ENCODE measurements at regions not wholly inside any gene's neighbourhood (a gene's known extent, or its start where the extent isn't known, plus 50 kb on each side); places are given as distances from the start of the nearest gene placed in this dataset.
"Not testable (repeated sequence)": the region's sequence is repeated elsewhere in the genome, so short reads cannot be mapped to it uniquely, and the experiment has no call there.

DNA sequence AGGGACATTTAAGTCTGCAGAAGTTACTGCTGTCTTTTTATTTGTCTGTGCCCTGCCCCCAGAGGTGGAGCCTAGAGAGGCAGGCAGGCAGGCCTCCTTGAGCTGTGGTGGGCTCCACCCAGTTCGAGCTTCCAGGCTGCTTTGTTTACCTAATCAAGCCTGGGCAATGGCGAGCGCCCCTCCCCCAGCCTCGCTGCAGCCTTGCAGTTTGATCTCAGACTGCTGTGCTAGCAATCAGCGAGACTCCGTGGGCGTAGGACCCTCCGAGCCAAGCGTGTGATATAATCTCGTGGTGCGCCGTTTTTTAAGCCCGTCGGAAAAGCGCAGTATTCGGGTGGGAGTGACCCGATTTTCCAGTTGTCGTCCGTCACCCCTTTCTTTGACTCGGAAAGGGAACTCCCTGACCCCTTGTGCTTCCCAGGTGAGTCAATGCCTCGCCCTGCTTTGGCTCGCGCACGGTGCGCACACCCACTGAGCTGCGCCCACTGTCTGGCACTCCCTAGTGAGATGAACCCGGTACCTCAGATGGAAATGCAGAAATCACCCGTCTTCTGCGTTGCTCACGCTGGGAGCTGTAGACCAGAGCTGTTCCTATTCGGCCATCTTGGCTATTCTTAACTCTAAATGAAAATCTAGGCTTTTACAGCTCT is 244.0 kb upstream of the SPHKAP start:
- DNase-seq (ENCODE audit: low spot score in 2 of 2); H3K4me3 ChIP-seq; H3K9me3 ChIP-seq; H3K27me3 ChIP-seq (ENCODE audit: low read depth); in situ Hi-C loops (cut with MboI; ENCODE audit: low sequenced_read_pairs); H3K4me1 ChIP-seq; H3K36me3 ChIP-seq (replicated peaks): not testable (repeated sequence)

DNA sequence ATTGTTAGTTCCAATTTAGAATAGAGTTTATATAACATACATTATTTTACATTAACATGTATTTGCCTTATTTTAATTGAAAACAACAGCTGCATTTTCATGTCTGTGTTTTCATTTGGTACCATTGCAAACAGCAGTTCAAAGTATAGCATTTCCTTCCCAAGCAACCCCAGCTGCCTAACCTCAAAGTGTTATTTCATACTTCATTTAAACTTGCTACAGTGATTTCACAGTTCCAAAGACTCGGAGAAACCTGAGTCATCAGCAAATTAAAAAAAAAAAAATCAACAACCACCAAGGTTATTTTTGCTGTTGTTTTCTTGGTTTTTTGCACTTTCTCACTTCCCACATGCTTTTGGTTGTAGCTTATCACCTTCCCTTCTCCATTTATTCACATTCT is 236.5 kb upstream of the SPHKAP start:
- Histone ChIP-seq H3K4me3 (no peak overlapping the region), H3K36me3 (replicated peaks) (no peaks in the 10 kb centered on the region), H3K27me3 (ENCODE audit: low read depth) (no peaks in the 10 kb centered on the region), H3K4me1 (no peaks in the 10 kb centered on the region), H3K9me3 (no peaks in the 10 kb centered on the region)
- in situ Hi-C loops (cut with MboI; ENCODE audit: low sequenced_read_pairs), result no loop called here
- no peak for DNase-seq (ENCODE audit: low spot score in 2 of 2)

- Histone ChIP-seq H3K4me1 (no peaks in the 10 kb centered on the region), H3K36me3 (replicated peaks) (no peaks in the 10 kb centered on the region), H3K4me3 (no peak overlapping the region), H3K9me3 (no peaks in the 10 kb centered on the region), H3K27me3 (ENCODE audit: low read depth) (no peaks in the 10 kb centered on the region)
- in situ Hi-C loops (cut with MboI; ENCODE audit: low sequenced_read_pairs), result no loop called here
- no peak for DNase-seq (ENCODE audit: low spot score in 2 of 2)
Observed at GRCh38 chr2:228417526-228417925, 236.0 kb upstream of the SPHKAP start.

GRCh38 chr2:228410061-228410460 is 228.6 kb upstream of the SPHKAP start:
- no peak for DNase-seq (ENCODE audit: low spot score in 2 of 2)
- no peaks in the 10 kb centered on the region; the same call in 1 of the 2 replicates for H3K4me1 ChIP-seq
- no peaks in the 10 kb centered on the region for H3K9me3 ChIP-seq
- H3K27me3 ChIP-seq (ENCODE audit: low read depth), result no peaks in the 10 kb centered on the region
- in situ Hi-C loops (cut with MboI; ENCODE audit: low sequenced_read_pairs), result no loop called here
- H3K4me3 ChIP-seq, result no peak overlapping the region
- H3K36me3 ChIP-seq (replicated peaks), result no peaks in the 10 kb centered on the region

DNA sequence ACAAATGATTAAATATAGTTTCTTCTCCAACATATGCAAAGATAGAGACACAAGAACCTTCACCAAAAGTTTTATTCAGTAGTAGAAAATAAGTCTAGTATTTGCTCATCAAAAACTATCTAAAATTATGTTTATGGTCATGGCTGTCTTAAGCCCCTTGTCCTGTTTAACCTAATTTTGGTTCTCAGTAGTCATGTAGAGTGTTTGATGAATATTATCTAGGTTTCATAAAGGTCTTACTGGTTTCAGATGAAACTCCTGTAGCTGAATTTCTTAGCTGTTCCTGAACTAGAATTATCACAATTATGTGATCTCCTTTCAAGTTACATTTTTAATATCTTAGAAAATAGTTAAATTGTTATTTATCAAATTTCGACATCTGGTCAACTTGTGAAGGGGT is 228.0 kb upstream of the SPHKAP start:
- H3K27me3 ChIP-seq (ENCODE audit: low read depth), result no peaks in the 10 kb centered on the region
- no peak for DNase-seq (ENCODE audit: low spot score in 2 of 2)
- H3K9me3 ChIP-seq, result no peaks in the 10 kb centered on the region
- H3K36me3 ChIP-seq (replicated peaks), result no peaks in the 10 kb centered on the region
- in situ Hi-C loops (cut with MboI; ENCODE audit: low sequenced_read_pairs), result loop anchor here (10.0 kb wide), 1 partner anchor 255 kb away; no protein-coding TSS in a partner anchor
- no peaks in the 10 kb centered on the region; the same call in 1 of the 2 replicates for H3K4me1 ChIP-seq
- H3K4me3 ChIP-seq, result no peak overlapping the region

- no peak for DNase-seq (ENCODE audit: low spot score in 2 of 2)
- in situ Hi-C loops (cut with MboI; ENCODE audit: low sequenced_read_pairs), result loop anchor here (10.0 kb wide), 1 partner anchor 256 kb away; no protein-coding TSS in a partner anchor
- Histone ChIP-seq H3K9me3 (no peaks in the 10 kb centered on the region), H3K36me3 (replicated peaks) (no peaks in the 10 kb centered on the region), H3K4me1 (no peaks in the 10 kb centered on the region; the same call in 1 of the 2 replicates), H3K4me3 (no peak overlapping the region), H3K27me3 (ENCODE audit: low read depth) (no peaks in the 10 kb centered on the region)
Observed at GRCh38 chr2:228408529-228409227, 227.2 kb upstream of the SPHKAP start.

DNA sequence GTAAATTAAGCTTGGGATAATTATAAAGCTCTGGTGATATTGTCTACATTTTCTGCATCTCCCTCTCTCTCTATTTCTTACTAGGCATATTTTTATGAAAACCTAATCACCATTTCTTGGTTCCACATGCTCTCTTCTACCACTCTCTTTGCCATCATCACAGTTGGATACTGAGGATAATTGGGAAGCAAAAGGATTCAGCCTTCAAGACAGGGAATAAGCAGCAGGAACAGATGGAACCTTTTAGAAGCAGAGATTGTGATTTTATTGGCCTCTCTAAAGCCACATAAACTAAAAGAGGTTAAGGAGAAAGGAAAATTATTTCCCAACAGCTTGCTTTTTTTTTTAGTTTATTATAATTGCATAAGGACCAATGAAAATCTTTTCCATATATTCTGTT is 226.3 kb upstream of the SPHKAP start:
- no peaks in the 10 kb centered on the region; the same call in 1 of the 2 replicates for H3K4me1 ChIP-seq
- no peak overlapping the region for H3K4me3 ChIP-seq
- H3K36me3 ChIP-seq (replicated peaks), result no peaks in the 10 kb centered on the region
- H3K27me3 ChIP-seq (ENCODE audit: low read depth), result no peaks in the 10 kb centered on the region
- in situ Hi-C loops (cut with MboI; ENCODE audit: low sequenced_read_pairs), result loop anchor here (10.0 kb wide), 1 partner anchor 257 kb away; no protein-coding TSS in a partner anchor
- H3K9me3 ChIP-seq, result no peaks in the 10 kb centered on the region
- no peak for DNase-seq (ENCODE audit: low spot score in 2 of 2)

DNA sequence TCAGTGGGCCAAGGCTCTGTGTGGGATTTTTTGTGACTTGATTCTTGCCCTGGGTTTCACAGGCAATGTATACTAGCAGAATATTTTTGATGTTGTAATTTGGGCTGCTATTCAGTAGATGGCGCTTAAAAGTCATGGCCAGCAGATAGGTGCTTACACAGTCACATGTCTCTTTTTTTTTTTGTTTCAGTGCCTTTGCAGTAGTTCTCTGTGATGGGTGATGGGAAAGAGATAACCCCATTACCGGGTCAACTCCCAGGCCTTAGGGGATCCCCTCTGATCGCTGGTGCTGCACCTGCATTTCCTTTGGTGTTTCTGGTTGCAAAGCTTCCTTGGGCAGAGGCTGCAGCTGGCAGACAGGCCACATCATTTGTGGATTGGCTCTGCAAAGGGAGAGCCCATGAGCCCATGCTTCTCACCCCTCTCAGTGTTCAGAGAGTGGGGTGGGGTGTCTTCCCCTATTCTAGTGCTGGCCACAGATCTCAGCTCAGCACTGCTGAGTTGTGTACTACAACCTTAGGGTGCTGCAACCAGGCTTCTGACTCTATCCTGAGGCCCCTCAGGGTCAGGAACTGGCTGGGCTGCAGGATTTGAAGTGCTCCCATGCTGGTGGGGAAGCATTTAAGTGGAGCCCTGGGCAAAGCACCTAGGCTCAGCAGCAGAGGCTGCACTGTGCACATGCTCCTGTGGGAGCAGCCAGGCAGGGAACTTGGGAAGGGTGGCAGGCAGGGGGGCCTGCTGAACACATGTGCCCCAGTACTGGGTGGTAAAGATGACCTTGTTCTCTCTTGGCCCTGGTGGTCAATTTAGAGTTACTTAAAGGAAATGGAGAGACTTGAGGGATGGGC is 219.8 kb upstream of the SPHKAP start:
- H3K36me3 ChIP-seq (replicated peaks), result no peaks in the 10 kb centered on the region
- H3K4me3 ChIP-seq, result no peak overlapping the region
- no peaks in the 10 kb centered on the region for H3K27me3 ChIP-seq (ENCODE audit: low read depth)
- H3K4me1 ChIP-seq, result no peaks in the 10 kb centered on the region
- no peaks in the 10 kb centered on the region for H3K9me3 ChIP-seq
- in situ Hi-C loops (cut with MboI; ENCODE audit: low sequenced_read_pairs), result loop anchor here (10.0 kb wide), 1 partner anchor 264 kb away; no protein-coding TSS in a partner anchor
- peak; percentile 14 to 23 for DNase-seq (ENCODE audit: low spot score in 2 of 2)

- in situ Hi-C loops (cut with MboI; ENCODE audit: low sequenced_read_pairs), result no loop called here
- Histone ChIP-seq H3K4me1 (no peaks in the 10 kb centered on the region), H3K4me3 (no peak overlapping the region), H3K36me3 (replicated peaks) (no peaks in the 10 kb centered on the region), H3K9me3 (no peaks in the 10 kb centered on the region), H3K27me3 (ENCODE audit: low read depth) (no peaks in the 10 kb centered on the region)
- no peak for DNase-seq (ENCODE audit: low spot score in 2 of 2)
Observed at GRCh38 chr2:228387776-228388175, 206.3 kb upstream of the SPHKAP start.

DNA sequence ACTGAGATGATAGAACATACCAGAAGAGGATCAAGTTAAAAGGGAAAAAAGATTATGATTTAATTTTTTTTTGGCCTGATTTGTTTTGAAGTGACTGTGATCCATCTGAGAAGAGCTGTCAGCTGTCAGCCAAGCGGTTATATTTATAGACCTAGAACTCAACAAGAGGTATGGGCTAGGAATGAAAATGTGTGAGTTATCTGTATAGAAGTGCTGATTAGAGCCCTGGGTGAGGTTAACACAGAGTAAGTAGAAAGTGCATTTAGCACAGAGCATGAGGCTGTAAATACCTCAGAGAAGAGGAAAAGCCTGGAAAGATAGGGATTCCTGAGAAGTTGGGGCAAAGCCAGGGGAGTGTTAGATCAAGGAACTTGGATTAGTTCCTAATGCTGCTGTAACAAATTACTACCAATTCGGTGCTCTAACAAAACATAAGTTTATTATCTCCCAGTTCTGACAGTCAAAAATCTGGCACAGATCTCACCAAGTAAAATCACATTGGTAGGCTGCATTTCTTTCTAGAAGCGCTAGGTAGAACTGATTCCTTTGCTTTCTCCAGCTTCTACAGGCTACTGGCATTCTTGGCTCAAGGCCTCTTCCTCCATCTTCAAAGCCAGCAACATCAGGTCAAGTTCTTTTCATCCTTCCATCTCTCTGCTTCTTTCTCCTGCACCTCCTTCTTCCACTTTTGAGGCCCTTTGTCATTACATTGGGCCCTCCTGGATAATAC is 197.4 kb upstream of the SPHKAP start:
- H3K4me3 ChIP-seq, result no peak overlapping the region
- in situ Hi-C loops (cut with MboI; ENCODE audit: low sequenced_read_pairs), result no loop called here
- H3K27me3 ChIP-seq (ENCODE audit: low read depth), result no peaks in the 10 kb centered on the region
- no peaks in the 10 kb centered on the region for H3K9me3 ChIP-seq
- H3K4me1 ChIP-seq, result no peaks in the 10 kb centered on the region
- no peaks in the 10 kb centered on the region for H3K36me3 ChIP-seq (replicated peaks)
- DNase-seq (ENCODE audit: low spot score in 2 of 2), result no peak

DNA sequence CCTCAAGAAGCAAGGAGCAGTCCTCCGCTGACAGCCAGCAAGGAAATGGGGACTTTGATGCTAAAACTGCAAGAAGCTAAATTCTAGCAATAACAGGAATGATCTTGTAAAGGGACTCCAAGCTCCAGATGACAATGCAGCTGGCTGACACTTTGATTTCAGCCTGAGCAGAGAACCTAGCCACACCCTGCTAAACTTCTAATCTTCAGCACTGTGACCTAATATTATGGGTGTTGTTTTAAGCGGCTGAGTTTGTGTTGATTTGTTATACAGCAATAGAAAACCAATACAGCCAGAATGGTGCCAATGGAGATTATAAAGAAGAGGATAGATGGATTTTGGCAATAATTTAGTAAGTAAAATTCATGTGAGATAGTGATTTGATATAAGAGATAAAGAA is 196.7 kb upstream of the SPHKAP start:
- DNase-seq (ENCODE audit: low spot score in 2 of 2), result no peak
- Histone ChIP-seq H3K4me3 (no peak overlapping the region), H3K4me1 (no peaks in the 10 kb centered on the region), H3K27me3 (ENCODE audit: low read depth) (no peaks in the 10 kb centered on the region), H3K36me3 (replicated peaks) (no peaks in the 10 kb centered on the region), H3K9me3 (no peaks in the 10 kb centered on the region)
- in situ Hi-C loops (cut with MboI; ENCODE audit: low sequenced_read_pairs), result no loop called here

DNA sequence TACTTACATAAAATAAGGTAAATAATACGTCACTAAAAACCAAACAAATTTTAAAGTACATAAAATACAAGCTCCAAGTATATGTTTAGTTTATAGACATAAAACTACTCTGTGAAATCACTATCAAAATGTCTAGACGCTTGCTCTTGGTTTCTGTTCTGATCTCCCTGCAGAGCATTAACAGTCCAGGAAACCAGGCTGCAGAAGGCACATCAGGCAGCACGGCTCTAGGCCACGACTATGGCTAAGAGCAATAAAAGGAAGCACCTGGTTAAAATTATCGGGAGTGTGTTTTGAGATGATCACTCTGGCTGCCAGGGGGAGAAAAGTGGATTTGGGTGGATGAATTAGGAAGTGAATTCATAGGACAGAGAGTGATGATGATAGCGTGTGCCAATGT is 196.0 kb upstream of the SPHKAP start:
- no peak for DNase-seq (ENCODE audit: low spot score in 2 of 2)
- Histone ChIP-seq H3K9me3 (no peaks in the 10 kb centered on the region), H3K4me3 (no peak overlapping the region), H3K4me1 (no peaks in the 10 kb centered on the region), H3K27me3 (ENCODE audit: low read depth) (no peaks in the 10 kb centered on the region), H3K36me3 (replicated peaks) (no peaks in the 10 kb centered on the region)
- in situ Hi-C loops (cut with MboI; ENCODE audit: low sequenced_read_pairs), result no loop called here

GRCh38 chr2:228374741-228375140 is 193.3 kb upstream of the SPHKAP start:
- H3K27me3 ChIP-seq (ENCODE audit: low read depth), result no peaks in the 10 kb centered on the region
- no peak overlapping the region for H3K4me3 ChIP-seq
- no peaks in the 10 kb centered on the region for H3K9me3 ChIP-seq
- DNase-seq (ENCODE audit: low spot score in 2 of 2), result no peak
- H3K4me1 ChIP-seq, result no peaks in the 10 kb centered on the region
- no peaks in the 10 kb centered on the region for H3K36me3 ChIP-seq (replicated peaks)
- in situ Hi-C loops (cut with MboI; ENCODE audit: low sequenced_read_pairs), result no loop called here

Data from HAP-1 (cell line).